ENCODE measurements at regions not wholly inside any gene's neighbourhood (a gene's known extent, or its start where the extent isn't known, plus 50 kb on each side); places are given as distances from the start of the nearest gene placed in this dataset.

- DNase-seq (ENCODE audit: low spot score), result no peak
- no peak for TF ChIP-seq CTCF (conservative IDR thresholded peaks at IDR 0.05; ENCODE audit: low read depth)
- no peak overlapping the region for H3K27ac ChIP-seq
- ChIA-PET CTCF (interaction anchor here (0.9 kb wide), 1 partner anchor 18 kb away, joined by 3 read pairs; no protein-coding TSS in a partner anchor), POLR2A (ENCODE audit: low non-redundant PET) (no interaction called here)
Measured at GRCh38 chr18:22254088-22254487, 84.7 kb downstream of the GATA6 start.

GRCh38 chr18:22253676-22254075 lies 84.3 kb downstream of the GATA6 start:
- ChIA-PET POLR2A (ENCODE audit: low non-redundant PET) (no interaction called here), CTCF (interaction anchor here (0.9 kb wide), 1 partner anchor 18 kb away, joined by 3 read pairs; no protein-coding TSS in a partner anchor)
- H3K27ac ChIP-seq, result no peak overlapping the region
- no peak for TF ChIP-seq CTCF (conservative IDR thresholded peaks at IDR 0.05; ENCODE audit: low read depth)
- no peak for DNase-seq (ENCODE audit: low spot score)

GRCh38 chr18:22253156-22253555 lies 83.8 kb downstream of the GATA6 start:
- no peak for DNase-seq (ENCODE audit: low spot score)
- CTCF ChIA-PET, result interaction anchor here (0.9 kb wide), 1 partner anchor 19 kb away, joined by 3 read pairs; no protein-coding TSS in a partner anchor
- no peak overlapping the region for H3K27ac ChIP-seq
- TF ChIP-seq CTCF (conservative IDR thresholded peaks at IDR 0.05; ENCODE audit: low read depth), result no peak
- POLR2A ChIA-PET (ENCODE audit: low non-redundant PET), result no interaction called here

Measured in RWPE1 (cell line).